NCI-H1694 treated with DMSO at 0.1 percent for 48 hours (cell line): ENCODE measurements at regions not wholly inside any gene's neighbourhood (a gene's known extent, or its start where the extent isn't known, plus 50 kb on each side); places are given as distances from the start of the nearest gene placed in this dataset.

Source experiments
- DNase-seq: peaks from one replicate; lab custom pipeline; 2025; lab: John Stamatoyannopoulos, UW

GRCh38 chr1:76764638-76765454 is 102.4 kb upstream of the ST6GALNAC5 start:
- DNase-seq = peak; percentile 66

- DNase-seq = no peak
Measured at GRCh38 chr1:76766381-76766780, 100.9 kb upstream of the ST6GALNAC5 start.

GRCh38 chr1:76769911-76770310 is 97.4 kb upstream of the ST6GALNAC5 start:
- no peak for DNase-seq

- peak; percentile 82 for DNase-seq
Measured at GRCh38 chr1:76770979-76771378, 96.3 kb upstream of the ST6GALNAC5 start.

GRCh38 chr1:76781447-76781846 is 85.8 kb upstream of the ST6GALNAC5 start:
- no peak for DNase-seq

GRCh38 chr1:76782809-76783208 is 84.5 kb upstream of the ST6GALNAC5 start:
- no peak for DNase-seq

- DNase-seq = no peak
Measured at GRCh38 chr1:76784502-76784901, 82.8 kb upstream of the ST6GALNAC5 start.

- DNase-seq = no peak
Measured at GRCh38 chr1:76786222-76786621, 81.1 kb upstream of the ST6GALNAC5 start.

- no peak for DNase-seq
Measured at GRCh38 chr1:76793594-76793993, 73.7 kb upstream of the ST6GALNAC5 start.

GRCh38 chr1:76799700-76800099 is 67.6 kb upstream of the ST6GALNAC5 start:
- no peak for DNase-seq

- DNase-seq = peak; percentile 96
Measured at GRCh38 chr1:76802094-76802493, 65.2 kb upstream of the ST6GALNAC5 start.

- DNase-seq = no peak
Measured at GRCh38 chr1:76807543-76808260, 59.6 kb upstream of the ST6GALNAC5 start.
